Omental fat pad (tissue), 3 donors: ENCODE measurements at regions not wholly inside any gene's neighbourhood (a gene's known extent, or its start where the extent isn't known, plus 50 kb on each side); places are given as distances from the start of the nearest gene placed in this dataset.

Source experiments
- ATAC-seq: fragments of 150-250 bp; one replicate; pipeline ENCODE4 v1.9.1; 2016; ENCODE audit warnings: mild to moderate bottlenecking, moderate library complexity; ENCODE audit not compliant: low FRiP score
- DNase-seq: peaks from one replicate; pipeline ENCODE4 v3.0.0-alpha.2; 2019; ENCODE audit warnings: low spot score
- TF ChIP-seq, protein P1 (sequence below), 3 donors: fragments of 450-650 bp; IDR thresholded peaks; one replicate each; pipeline ENCODE4 v1.5.1; 2016 to 2017; ENCODE audit warnings: antibody characterized with exemption in 3 of 3, mild to moderate bottlenecking in 3 of 3, moderate library complexity in 2 of 3

- DNase-seq (no peak), ATAC-seq (no peak)
- TF ChIP-seq, protein P1, sequence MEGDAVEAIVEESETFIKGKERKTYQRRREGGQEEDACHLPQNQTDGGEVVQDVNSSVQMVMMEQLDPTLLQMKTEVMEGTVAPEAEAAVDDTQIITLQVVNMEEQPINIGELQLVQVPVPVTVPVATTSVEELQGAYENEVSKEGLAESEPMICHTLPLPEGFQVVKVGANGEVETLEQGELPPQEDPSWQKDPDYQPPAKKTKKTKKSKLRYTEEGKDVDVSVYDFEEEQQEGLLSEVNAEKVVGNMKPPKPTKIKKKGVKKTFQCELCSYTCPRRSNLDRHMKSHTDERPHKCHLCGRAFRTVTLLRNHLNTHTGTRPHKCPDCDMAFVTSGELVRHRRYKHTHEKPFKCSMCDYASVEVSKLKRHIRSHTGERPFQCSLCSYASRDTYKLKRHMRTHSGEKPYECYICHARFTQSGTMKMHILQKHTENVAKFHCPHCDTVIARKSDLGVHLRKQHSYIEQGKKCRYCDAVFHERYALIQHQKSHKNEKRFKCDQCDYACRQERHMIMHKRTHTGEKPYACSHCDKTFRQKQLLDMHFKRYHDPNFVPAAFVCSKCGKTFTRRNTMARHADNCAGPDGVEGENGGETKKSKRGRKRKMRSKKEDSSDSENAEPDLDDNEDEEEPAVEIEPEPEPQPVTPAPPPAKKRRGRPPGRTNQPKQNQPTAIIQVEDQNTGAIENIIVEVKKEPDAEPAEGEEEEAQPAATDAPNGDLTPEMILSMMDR (IDR thresholded peaks at IDR 0.05): no peak
These were observed 801.6 kb downstream of the KCTD16 start for GRCh38 chr5:144972317-144972716.

DNA sequence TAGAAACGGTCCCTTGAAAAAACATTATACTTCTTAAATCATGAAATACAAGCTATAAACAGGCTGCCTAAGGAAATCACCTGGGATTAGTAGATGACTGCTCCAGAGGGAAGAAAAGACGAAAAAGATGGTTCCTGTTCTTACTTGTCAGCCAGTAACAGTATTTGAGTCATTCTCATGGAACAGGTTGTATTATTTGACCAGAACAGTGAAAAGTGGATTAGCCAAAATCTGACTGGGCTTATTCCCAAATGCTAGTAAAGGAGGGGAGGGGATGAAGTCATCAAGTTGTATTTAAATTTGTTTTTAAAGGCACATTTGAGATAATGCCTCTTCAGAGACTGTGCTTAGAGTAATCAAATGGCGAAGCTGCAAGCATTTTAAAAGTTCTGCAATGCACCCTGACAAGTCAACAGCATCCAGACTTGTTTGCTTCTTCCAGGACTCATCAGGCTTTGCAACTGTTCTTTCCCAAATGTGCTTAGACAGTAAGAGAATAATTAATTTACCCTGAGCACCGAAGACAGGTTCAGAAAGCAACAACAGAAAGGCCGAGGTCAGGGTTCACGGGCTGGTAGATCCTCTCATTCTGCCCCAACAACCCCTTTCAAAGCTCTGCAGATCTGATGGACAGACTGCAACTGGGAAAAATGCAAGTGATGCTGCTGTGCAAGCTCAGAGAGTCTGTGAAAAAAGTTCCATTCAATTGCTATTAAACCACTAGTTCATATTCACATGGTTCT is 800.6 kb downstream of the KCTD16 start:
- DNase-seq: no peak
- TF ChIP-seq, protein P1 (IDR thresholded peaks at IDR 0.05): no peak
- no peak for ATAC-seq

- DNase-seq: no peak
- TF ChIP-seq, protein P1 (IDR thresholded peaks at IDR 0.05): no peak
- no peak for ATAC-seq
These were observed 789.6 kb downstream of the KCTD16 start for GRCh38 chr5:144960296-144960695.

GRCh38 chr5:144958002-144958401 is 787.3 kb downstream of the KCTD16 start:
- TF ChIP-seq, protein P1 (IDR thresholded peaks at IDR 0.05): no peak
- no peak for DNase-seq
- ATAC-seq: no peak

- no peak for DNase-seq
- TF ChIP-seq, protein P1 (IDR thresholded peaks at IDR 0.05): no peak
- ATAC-seq: no peak
These were observed 780.3 kb downstream of the KCTD16 start for GRCh38 chr5:144950996-144951395.

DNA sequence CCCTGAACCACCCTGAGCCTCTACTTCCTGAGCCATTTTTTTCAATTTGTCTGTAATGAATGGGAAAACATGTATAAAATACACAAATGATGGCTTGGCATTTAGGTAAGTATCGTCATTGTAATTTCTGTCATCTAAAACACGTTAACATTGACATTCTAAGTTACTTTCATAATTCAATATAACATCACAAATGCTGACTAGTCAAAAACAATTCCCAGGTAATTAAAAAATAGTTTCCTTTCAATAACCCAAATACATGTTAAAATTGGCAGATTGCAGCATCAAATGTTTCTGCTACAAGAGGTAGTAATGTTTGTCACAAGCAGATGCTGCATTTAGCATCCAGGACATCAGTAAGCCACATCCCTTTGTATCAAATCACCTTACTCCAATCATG is 776.4 kb downstream of the KCTD16 start:
- no peak for ATAC-seq
- no peak for DNase-seq
- TF ChIP-seq, protein P1 (IDR thresholded peaks at IDR 0.05): no peak

- DNase-seq: no peak
- ATAC-seq: no peak
- TF ChIP-seq, protein P1 (IDR thresholded peaks at IDR 0.05): no peak
These were observed 774.8 kb downstream of the KCTD16 start for GRCh38 chr5:144945503-144945902.
